CD14-positive monocyte (primary cell): ENCODE measurements at regions not wholly inside any gene's neighbourhood (a gene's known extent, or its start where the extent isn't known, plus 50 kb on each side); places are given as distances from the start of the nearest gene placed in this dataset.

Source experiments
- DNase-seq, 3 donors: peaks; one replicate each; pipeline ENCODE4 v3.0.0-alpha.2; 2011 to 2022
- H2AFZ ChIP-seq: 2 replicates; pipeline ENCODE4 v1.6.0; 2012; ENCODE audit warnings: mild to moderate bottlenecking, low read depth, low read length, inconsistent platforms; ENCODE audit not compliant: insufficient read depth, poor library complexity, severe bottlenecking
- H3K27ac ChIP-seq, 2 donors: 1 replicate in 1 of 2; 2 replicates in 1 of 2; pipeline ENCODE4 v1.5.1; 2012 to 2013; ENCODE audit warnings: low read length in 2 of 2, control low read depth in 1 of 2, inconsistent platforms in 1 of 2, low read depth in 1 of 2, mild to moderate bottlenecking in 1 of 2
- H3K27me3 ChIP-seq, 2 donors: one replicate each; pipeline versions ENCODE4 v1.6.0 to v1.6.1; 2011 to 2013; ENCODE audit warnings: low read length in 2 of 2; ENCODE audit not compliant: control insufficient read depth in 2 of 2, insufficient read depth in 2 of 2
- H3K36me3 ChIP-seq, 2 donors: replicated peaks in 1 of 2; 1 replicate in 1 of 2; 2 replicates in 1 of 2; pipeline versions ENCODE4 v1.5.1 to v1.6.1; 2012 to 2013; ENCODE audit warnings: low read length in 2 of 2, control low read depth in 1 of 2, inconsistent platforms in 1 of 2, mild to moderate bottlenecking in 1 of 2; ENCODE audit not compliant: insufficient read depth in 2 of 2, control insufficient read depth in 1 of 2
- H3K4me1 ChIP-seq, 2 donors: 1 replicate in 1 of 2; 2 replicates in 1 of 2; pipeline versions ENCODE4 v1.5.1 to v1.6.1; 2012 to 2013; ENCODE audit warnings: low read length in 2 of 2, control low read depth in 1 of 2, inconsistent platforms in 1 of 2, mild to moderate bottlenecking in 1 of 2, moderate library complexity in 1 of 2; ENCODE audit not compliant: insufficient read depth in 2 of 2, control insufficient read depth in 1 of 2
- H3K4me2 ChIP-seq: replicated peaks from 2 replicates; pipeline ENCODE3; 2012; ENCODE audit warnings: low read length, moderate library complexity, mild to moderate bottlenecking; ENCODE audit not compliant: poor library complexity, severe bottlenecking; ENCODE audit errors: extremely low read depth
- H3K4me3 ChIP-seq, 3 experiments: fragments of 200-600 bp in 1 of 3; sonication (generic) in 1 of 3; replicated peaks in 1 of 3; 1 replicate in 2 of 3; 2 replicates in 1 of 3; pipeline ENCODE4 v1.5.1; 2011 to 2013; ENCODE audit warnings: low read length in 3 of 3, mild to moderate bottlenecking in 3 of 3, control low read depth in 2 of 3, low read depth in 2 of 3, inconsistent platforms in 1 of 3, moderate library complexity in 1 of 3
- H3K79me2 ChIP-seq: 2 replicates; pipeline ENCODE4 v1.6.0; 2012; ENCODE audit warnings: mild to moderate bottlenecking, control low read depth, inconsistent platforms, low read length, moderate library complexity; ENCODE audit not compliant: insufficient read depth
- H3K9ac ChIP-seq: 2 replicates; pipeline ENCODE4 v1.6.0; 2017; ENCODE audit warnings: low read length, mild to moderate bottlenecking; ENCODE audit not compliant: insufficient read depth, poor library complexity, severe bottlenecking
- H3K9me3 ChIP-seq, 2 donors: replicated peaks in 1 of 2; 1 replicate in 1 of 2; 2 replicates in 1 of 2; pipeline versions ENCODE4 v1.5.1 to v1.6.1; 2012 to 2013; ENCODE audit warnings: low read length in 2 of 2, control low read depth in 1 of 2; ENCODE audit not compliant: control insufficient read depth in 1 of 2, insufficient read depth in 1 of 2
- H4K20me1 ChIP-seq: 2 replicates; pipeline ENCODE4 v1.6.0; 2012; ENCODE audit warnings: mild to moderate bottlenecking, low read length, control low read depth, moderate library complexity; ENCODE audit not compliant: insufficient read depth
- H3K27ac Mint-ChIP-seq, 7 donors: one replicate each; pipeline ENCODE4 v1.8.0; 2020; ENCODE audit warnings: mild to moderate bottlenecking in 7 of 7, mixed read lengths in 7 of 7, moderate library complexity in 6 of 7, inconsistent platforms in 2 of 7
- H3K27me3 Mint-ChIP-seq, 3 donors: one replicate each; pipeline ENCODE4 v1.8.0; 2021 to 2022; ENCODE audit warnings: low read depth in 3 of 3, mild to moderate bottlenecking in 3 of 3, mixed read lengths in 3 of 3, moderate library complexity in 3 of 3, inconsistent platforms in 1 of 3
- H3K36me3 Mint-ChIP-seq, 2 donors: one replicate each; pipeline ENCODE4 v1.8.0; 2020; ENCODE audit warnings: mixed read lengths in 2 of 2, inconsistent platforms in 1 of 2, mild to moderate bottlenecking in 1 of 2
- H3K4me1 Mint-ChIP-seq: one replicate; pipeline ENCODE4 v1.8.0; 2020; ENCODE audit warnings: mild to moderate bottlenecking, mixed read lengths
- H3K4me3 Mint-ChIP-seq, 2 donors: one replicate each; pipeline ENCODE4 v1.8.0; 2020; ENCODE audit warnings: mild to moderate bottlenecking in 2 of 2, mixed read lengths in 2 of 2, moderate library complexity in 1 of 2
- H3K9me3 Mint-ChIP-seq, 7 donors: one replicate each; pipeline ENCODE4 v1.8.0; 2020 to 2022; ENCODE audit warnings: mixed read lengths in 7 of 7, mild to moderate bottlenecking in 6 of 7, moderate library complexity in 6 of 7, inconsistent platforms in 2 of 7
- WGBS: methylation state at CpG from one replicate; pipeline ENCODE4 v1.1.5; 2013; ENCODE audit warnings: missing lambda C conversion rate; ENCODE audit not compliant: insufficient coverage; 5-methylcytosine and 5-hydroxymethylcytosine counted together
- intact Hi-C, 2 donors: fragments of 100-400 bp; cut with micrococcal nuclease; formaldehyde crosslinking; loops; one replicate each; pipeline versions ENCODE4 v1.15.0 to v1.15.1; 2023
- TF ChIP-seq, protein P1 (sequence below): fragments of 200-600 bp; IDR thresholded peaks from one replicate; pipeline ENCODE4 v1.8.0; 2022; ENCODE audit warnings: antibody characterized with exemption, mild to moderate bottlenecking

GRCh38 chr16:35792516-35793285 is 2333.3 kb downstream of the TP53TG3F start:
- no peaks in the 10 kb centered on the region for H4K20me1 ChIP-seq
- Mint-ChIP-seq H3K36me3 (no peaks in the 10 kb centered on the region), H3K27ac (no peak overlapping the region), H3K27me3 (peaks cover 0 to 2% (median 0%) of the 10 kb centered on the region in 3 donors), H3K4me1 (no peaks in the 10 kb centered on the region), H3K4me3 (no peak overlapping the region), H3K9me3 (peaks cover 19 to 73% (median 58%) of the 10 kb centered on the region in 7 donors)
- DNase-seq, result no peak
- H3K4me1 ChIP-seq, result no peaks in the 10 kb centered on the region
- no peak overlapping the region for H3K9ac ChIP-seq
- TF ChIP-seq, protein P1, sequence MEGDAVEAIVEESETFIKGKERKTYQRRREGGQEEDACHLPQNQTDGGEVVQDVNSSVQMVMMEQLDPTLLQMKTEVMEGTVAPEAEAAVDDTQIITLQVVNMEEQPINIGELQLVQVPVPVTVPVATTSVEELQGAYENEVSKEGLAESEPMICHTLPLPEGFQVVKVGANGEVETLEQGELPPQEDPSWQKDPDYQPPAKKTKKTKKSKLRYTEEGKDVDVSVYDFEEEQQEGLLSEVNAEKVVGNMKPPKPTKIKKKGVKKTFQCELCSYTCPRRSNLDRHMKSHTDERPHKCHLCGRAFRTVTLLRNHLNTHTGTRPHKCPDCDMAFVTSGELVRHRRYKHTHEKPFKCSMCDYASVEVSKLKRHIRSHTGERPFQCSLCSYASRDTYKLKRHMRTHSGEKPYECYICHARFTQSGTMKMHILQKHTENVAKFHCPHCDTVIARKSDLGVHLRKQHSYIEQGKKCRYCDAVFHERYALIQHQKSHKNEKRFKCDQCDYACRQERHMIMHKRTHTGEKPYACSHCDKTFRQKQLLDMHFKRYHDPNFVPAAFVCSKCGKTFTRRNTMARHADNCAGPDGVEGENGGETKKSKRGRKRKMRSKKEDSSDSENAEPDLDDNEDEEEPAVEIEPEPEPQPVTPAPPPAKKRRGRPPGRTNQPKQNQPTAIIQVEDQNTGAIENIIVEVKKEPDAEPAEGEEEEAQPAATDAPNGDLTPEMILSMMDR, result no peak
- 83% methylated on average over 25 of the region's 25 CpGs for WGBS
- intact Hi-C loops, result no loop called here
- H2AFZ ChIP-seq, result no peak overlapping the region
- H3K27ac ChIP-seq, result no peak overlapping the region
- no peaks in the 10 kb centered on the region for H3K27me3 ChIP-seq
- no peak overlapping the region for H3K4me2 ChIP-seq
- no peaks in the 10 kb centered on the region for H3K79me2 ChIP-seq
- no peaks in the 10 kb centered on the region for H3K36me3 ChIP-seq
- H3K9me3 ChIP-seq, result peaks cover 82 to 91% of the 10 kb centered on the region in 2 donors
- H3K4me3 ChIP-seq, result no peak overlapping the region

DNA sequence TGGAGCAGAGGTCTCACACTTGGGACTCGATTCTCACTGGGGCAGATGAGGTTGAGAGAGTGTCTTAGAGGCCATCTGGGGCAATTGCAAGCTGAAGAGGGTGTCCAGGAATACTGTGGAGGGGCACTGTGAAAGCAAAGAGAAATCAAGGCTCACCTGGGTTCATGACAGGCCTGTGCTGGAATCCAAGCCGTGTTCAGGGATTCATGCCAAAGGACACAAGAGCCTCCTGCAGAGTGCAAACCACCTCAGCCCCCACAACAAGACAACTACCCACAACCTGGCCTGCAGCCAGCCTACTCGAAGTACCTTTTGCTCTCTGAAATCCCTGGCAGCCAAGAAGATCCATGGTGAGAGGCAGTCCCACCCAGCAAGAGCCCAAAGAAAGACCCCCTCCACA is 2334.2 kb downstream of the TP53TG3F start:
- Mint-ChIP-seq H3K4me1 (no peaks in the 10 kb centered on the region), H3K9me3 (peaks cover 21 to 67% (median 52%) of the 10 kb centered on the region in 7 donors), H3K27me3 (peaks cover 0 to 2% (median 0%) of the 10 kb centered on the region in 3 donors), H3K27ac (no peak overlapping the region), H3K4me3 (no peak overlapping the region), H3K36me3 (no peaks in the 10 kb centered on the region)
- Histone ChIP-seq H3K27ac (no peak overlapping the region), H3K4me3 (no peak overlapping the region), H3K9ac (no peak overlapping the region), H3K4me2 (no peak overlapping the region), H4K20me1 (no peaks in the 10 kb centered on the region), H3K27me3 (no peaks in the 10 kb centered on the region), H3K79me2 (no peaks in the 10 kb centered on the region), H2AFZ (no peak overlapping the region), H3K9me3 (peaks cover 77 to 91% of the 10 kb centered on the region in 2 donors), H3K36me3 (no peaks in the 10 kb centered on the region), H3K4me1 (no peaks in the 10 kb centered on the region)
- no peak for DNase-seq
- 63% methylated on average over 3 of the region's 3 CpGs for WGBS
- intact Hi-C loops, result no loop called here
- TF ChIP-seq, protein P1, result no peak
